H1 (cell line): ENCODE measurements at regions not wholly inside any gene's neighbourhood (a gene's known extent, or its start where the extent isn't known, plus 50 kb on each side); places are given as distances from the start of the nearest gene placed in this dataset.

Experiments
- CTCF ChIA-PET: fragments of 300-600 bp; sonication (Branson Sonifier 250); formaldehyde crosslinking; loops from one replicate; lab custom pipeline; 2021; ENCODE audit not compliant: partially characterized antibody; lab: Charles Lee
- POLR2A ChIA-PET: fragments of 300-600 bp; sonication (Branson Sonifier 250); formaldehyde crosslinking; loops from one replicate; lab custom pipeline; 2021; ENCODE audit warnings: inconsistent platforms; ENCODE audit not compliant: partially characterized antibody; lab: Charles Lee
- DNase-seq, 2 experiments: peaks; one replicate each; pipeline versions ENCODE4 v3.0.0 to v3.0.0-alpha.2; 2010 to 2022; ENCODE audit warnings: low spot score in 2 of 2, low read depth in 1 of 2, mixed read lengths in 1 of 2
- FAIRE-seq: peaks from 2 replicates; lab custom pipeline; 2011; peaks lifted over from hg19 to GRCh38; lab: Jason Lieb, UNC
- H2AFZ ChIP-seq: 2 replicates; pipeline ENCODE4 v1.8.1; 2012; ENCODE audit warnings: low read length, inconsistent platforms
- H2AK5ac ChIP-seq: 2 replicates; pipeline ENCODE4 v1.6.1; 2013; ENCODE audit warnings: low read depth, low read length
- H2BK120ac ChIP-seq: replicated peaks from 2 replicates; pipeline ENCODE3; 2013; ENCODE audit warnings: low read depth, low read length, inconsistent platforms
- H2BK12ac ChIP-seq: 2 replicates; pipeline ENCODE4 v1.6.1; 2013; ENCODE audit warnings: low read depth, low read length
- H2BK15ac ChIP-seq: 2 replicates; pipeline ENCODE4 v1.6.1; 2013; ENCODE audit warnings: low read length
- H2BK20ac ChIP-seq: 2 replicates; pipeline ENCODE4 v1.6.1; 2013; ENCODE audit warnings: low read length
- H2BK5ac ChIP-seq: 2 replicates; pipeline ENCODE4 v1.6.1; 2013; ENCODE audit warnings: low read depth, low read length
- H3K14ac ChIP-seq: 2 replicates; pipeline ENCODE4 v1.6.1; 2013; ENCODE audit warnings: inconsistent platforms; ENCODE audit not compliant: insufficient read length
- H3K18ac ChIP-seq: 2 replicates; pipeline ENCODE4 v1.6.1; 2013; ENCODE audit warnings: low read length; ENCODE audit errors: extremely low read depth
- H3K23ac ChIP-seq: 2 replicates; pipeline ENCODE4 v1.6.1; 2013; ENCODE audit warnings: inconsistent platforms; ENCODE audit not compliant: insufficient read length
- H3K23me2 ChIP-seq: 2 replicates; pipeline ENCODE4 v1.6.1; 2013; ENCODE audit warnings: low read depth, low read length
- H3K27ac ChIP-seq: 2 replicates; pipeline ENCODE4 v1.6.1; 2011; ENCODE audit warnings: low read depth, low read length, inconsistent platforms
- H3K27me3 ChIP-seq, 4 experiments: replicated peaks in 1 of 4; 1 replicate in 1 of 4; 2 replicates in 3 of 4; pipeline versions ENCODE4 v1.6.1 to v1.8.1; 2011 to 2013; ENCODE audit warnings: low read length in 3 of 4, mild to moderate bottlenecking in 3 of 4, inconsistent platforms in 2 of 4, mixed read lengths in 2 of 4, moderate library complexity in 1 of 4; ENCODE audit not compliant: control insufficient read depth in 3 of 4, insufficient read depth in 3 of 4; ENCODE audit errors: extremely low read depth in 1 of 4
- H3K36me3 ChIP-seq, 4 experiments: 2 replicates each; pipeline versions ENCODE4 v1.6.1 to v1.8.1; 2011 to 2013; ENCODE audit warnings: mild to moderate bottlenecking in 4 of 4, low read length in 3 of 4, moderate library complexity in 2 of 4, control low read depth in 1 of 4, inconsistent platforms in 1 of 4; ENCODE audit not compliant: insufficient read depth in 4 of 4, control insufficient read depth in 2 of 4
- H3K4ac ChIP-seq: replicated peaks from 2 replicates; pipeline ENCODE3; 2013; ENCODE audit warnings: low read length, low read depth, mixed read lengths, inconsistent platforms; ENCODE audit not compliant: insufficient read length
- H3K4me1 ChIP-seq, 4 experiments: replicated peaks in 1 of 4; 1 replicate in 1 of 4; 2 replicates in 3 of 4; pipeline versions ENCODE4 v1.6.1 to v1.8.1; 2011 to 2013; ENCODE audit warnings: low read length in 3 of 4, inconsistent platforms in 2 of 4, mixed read lengths in 1 of 4; ENCODE audit not compliant: insufficient read depth in 4 of 4, control insufficient read depth in 3 of 4
- H3K4me2 ChIP-seq, 2 experiments: 2 replicates each; pipeline versions ENCODE4 v1.6.1 to v1.8.1; 2011 to 2013; ENCODE audit warnings: low read depth in 2 of 2, low read length in 2 of 2, control low read depth in 1 of 2, inconsistent platforms in 1 of 2, mild to moderate bottlenecking in 1 of 2; ENCODE audit not compliant: insufficient read depth in 1 of 2
- H3K4me3 ChIP-seq, 4 experiments: fragments of 200-600, 300-600 bp in 1 of 4; sonication (generic), shearing (Covaris generic), sonication (Bioruptor Twin) in 1 of 4; 2 replicates each; pipeline versions ENCODE4 v1.5.1 to v1.8.1; 2011 to 2016; ENCODE audit warnings: low read length in 4 of 4, low read depth in 3 of 4, control low read depth in 2 of 4, inconsistent platforms in 2 of 4, mild to moderate bottlenecking in 2 of 4, mixed read lengths in 1 of 4, moderate library complexity in 1 of 4; ENCODE audit not compliant: insufficient read depth in 2 of 4; ENCODE audit errors: extremely low read depth in 1 of 4
- H3K56ac ChIP-seq: replicated peaks from 2 replicates; pipeline ENCODE3; 2013; ENCODE audit warnings: low read depth, mild to moderate bottlenecking, mixed read lengths, low read length, inconsistent platforms; ENCODE audit not compliant: insufficient read length
- H3K79me1 ChIP-seq: 2 replicates; pipeline ENCODE4 v1.6.1; 2013; ENCODE audit warnings: low read depth, low read length, control low read depth
- H3K79me2 ChIP-seq, 2 experiments: 2 replicates each; pipeline versions ENCODE4 v1.6.1 to v1.8.1; 2012 to 2013; ENCODE audit warnings: low read length in 2 of 2, mild to moderate bottlenecking in 2 of 2, inconsistent platforms in 1 of 2; ENCODE audit not compliant: insufficient read depth in 2 of 2, control insufficient read depth in 1 of 2
- H3K9ac ChIP-seq, 4 experiments: replicated peaks in 1 of 4; 1 replicate in 1 of 4; 2 replicates in 3 of 4; pipeline versions ENCODE4 v1.6.1 to v1.8.1; 2011 to 2013; ENCODE audit warnings: low read depth in 3 of 4, low read length in 3 of 4, control low read depth in 2 of 4, mild to moderate bottlenecking in 2 of 4, moderate library complexity in 2 of 4, inconsistent platforms in 1 of 4; ENCODE audit errors: extremely low read depth in 1 of 4
- H3K9me3 ChIP-seq, 2 experiments: 2 replicates each; pipeline versions ENCODE4 v1.6.1 to v1.8.1; 2012 to 2013; ENCODE audit warnings: mild to moderate bottlenecking in 2 of 2, moderate library complexity in 2 of 2, control low read depth in 1 of 2, inconsistent platforms in 1 of 2, low read depth in 1 of 2, low read length in 1 of 2, mixed read lengths in 1 of 2; ENCODE audit not compliant: insufficient read depth in 2 of 2
- H4K20me1 ChIP-seq, 2 experiments: replicated peaks in 1 of 2; 2 replicates each; pipeline versions ENCODE3 to v1.8.1; 2011 to 2013; ENCODE audit warnings: inconsistent platforms in 2 of 2, low read length in 2 of 2, mild to moderate bottlenecking in 1 of 2; ENCODE audit not compliant: insufficient read depth in 2 of 2, control insufficient read depth in 1 of 2
- H4K5ac ChIP-seq: 2 replicates; pipeline ENCODE4 v1.6.1; 2013; ENCODE audit warnings: low read length, low read depth, mixed read lengths, inconsistent platforms; ENCODE audit not compliant: insufficient read length
- H4K8ac ChIP-seq: 2 replicates; pipeline ENCODE4 v1.8.0; 2013; ENCODE audit warnings: mild to moderate bottlenecking, moderate library complexity, low read length, inconsistent platforms; ENCODE audit not compliant: insufficient read depth; ENCODE audit errors: extremely low read depth
- H4K91ac ChIP-seq: replicated peaks from 2 replicates; pipeline ENCODE3; 2013; ENCODE audit warnings: low read length, mixed read lengths, inconsistent platforms; ENCODE audit not compliant: insufficient read length
- BACH1 ChIP-seq: IDR thresholded peaks from 2 replicates; pipeline ENCODE4 v1.6.1; 2012; ENCODE audit warnings: low read length, improper control_type of control experiment
- CHD2 ChIP-seq: IDR thresholded peaks from 2 replicates; pipeline ENCODE4 v1.6.1; 2012; ENCODE audit warnings: low read length, improper control_type of control experiment
- FOSL1 ChIP-seq: IDR thresholded peaks from 2 replicates; pipeline ENCODE4 v1.6.1; 2011; ENCODE audit warnings: mild to moderate bottlenecking, low read depth, low read length, moderate library complexity; ENCODE audit not compliant: insufficient read depth
- RNF2 ChIP-seq: fragments of 200-900, 300-1000 bp; sonication (generic); IDR thresholded peaks from 2 replicates; pipeline ENCODE4 v1.7.1; 2016; ENCODE audit warnings: borderline replicate concordance, low read depth, mild to moderate bottlenecking, antibody characterized with exemption, low read length; ENCODE audit not compliant: poor library complexity, severe bottlenecking; ENCODE audit errors: missing control alignments
- SAP30 ChIP-seq: fragments of 300-600 bp; sonication (generic); IDR thresholded peaks from 2 replicates; pipeline ENCODE4 v1.7.1; 2012; ENCODE audit warnings: low read length, moderate library complexity, mild to moderate bottlenecking, inconsistent platforms; ENCODE audit not compliant: insufficient read depth, insufficient replicate concordance
- TAF1 ChIP-seq: IDR thresholded peaks from 2 replicates; pipeline ENCODE4 v1.6.1; 2011; ENCODE audit warnings: mild to moderate bottlenecking, low read depth, low read length
- TAF7 ChIP-seq: optimal IDR thresholded peaks from 2 replicates; pipeline ENCODE3; 2011; ENCODE audit warnings: low read depth, mild to moderate bottlenecking, inconsistent platforms, low read length, moderate library complexity, borderline replicate concordance
- TCF12 ChIP-seq: IDR thresholded peaks from 2 replicates; pipeline ENCODE4 v1.6.1; 2011; ENCODE audit warnings: low read depth, mild to moderate bottlenecking, low read length
- TEAD4 ChIP-seq: IDR thresholded peaks from 2 replicates; pipeline ENCODE4 v1.6.1; 2012; ENCODE audit warnings: low read depth, low read length, inconsistent platforms, mixed read lengths
- WGBS, 2 experiments: shearing (Covaris generic) in 1 of 2; methylation state at CpG; one replicate each; pipeline versions ENCODE4 v1.1.6 to v1.1.7; 2013 to 2015; ENCODE audit warnings: low lambda C conversion rate in 2 of 2, mixed read lengths in 2 of 2, inconsistent platforms in 1 of 2, low coverage in 1 of 2, missing lambda C conversion rate in 1 of 2; ENCODE audit not compliant: insufficient replicate concordance in 2 of 2, insufficient coverage in 1 of 2, insufficient read length in 1 of 2; ENCODE audit errors: extremely low coverage in 1 of 2, missing lambda C conversion rate in 1 of 2; 5-methylcytosine and 5-hydroxymethylcytosine counted together

GRCh38 chr17:12588531-12588930, 77.2 kb upstream of the MYOCD start:
- H3K79me2 ChIP-seq: no peaks in the 10 kb centered on the region
- CTCF ChIA-PET: interaction anchor here (0.6 to 1.8 kb wide), 3 partner anchors 37 to 355 kb away, joined by 3 to 7 read pairs (median 3); no protein-coding TSS in a partner anchor
- H2AFZ ChIP-seq: no peak overlapping the region
- POLR2A ChIA-PET: no interaction called here
- no peak overlapping the region for H3K23ac ChIP-seq
- no peak overlapping the region for H2AK5ac ChIP-seq
- no peaks in the 10 kb centered on the region for H3K79me1 ChIP-seq
- 91% methylated on average over 5 of the region's 5 CpGs; no CpG with 5 or more reads in 1 of the 2 experiments for WGBS, 2 experiments
- H2BK5ac ChIP-seq: no peak overlapping the region
- H2BK120ac ChIP-seq: no peak overlapping the region
- H4K8ac ChIP-seq: no peak overlapping the region
- H4K5ac ChIP-seq: no peak overlapping the region
- no peak overlapping the region for H3K56ac ChIP-seq
- peaks cover 0 to 4% (median 0%) of the 10 kb centered on the region in 4 experiments; a peak in 2 of 7 replicates for H3K4me1 ChIP-seq
- H4K91ac ChIP-seq: no peak overlapping the region
- no peak for DNase-seq
- no peaks in the 10 kb centered on the region for H3K9me3 ChIP-seq
- H3K27ac ChIP-seq: no peak overlapping the region
- H3K4me3 ChIP-seq: no peak overlapping the region
- H2BK20ac ChIP-seq: no peak overlapping the region
- no peaks in the 10 kb centered on the region for H3K27me3 ChIP-seq
- H2BK12ac ChIP-seq: no peak overlapping the region
- no peaks in the 10 kb centered on the region for H4K20me1 ChIP-seq
- no peak for FAIRE-seq
- no peak overlapping the region for H3K9ac ChIP-seq
- no peaks in the 10 kb centered on the region for H3K36me3 ChIP-seq
- H3K23me2 ChIP-seq: no peaks in the 10 kb centered on the region
- no peak overlapping the region for H3K4me2 ChIP-seq
- H3K4ac ChIP-seq: no peak overlapping the region
- no peak overlapping the region for H3K18ac ChIP-seq
- no peak overlapping the region for H3K14ac ChIP-seq
- TF ChIP-seq TCF12: no peak
- no peak for TF ChIP-seq FOSL1
- no peak for TF ChIP-seq TAF7
- TF ChIP-seq TEAD4: no peak
- TF ChIP-seq BACH1: no peak
- no peak for TF ChIP-seq TAF1
- TF ChIP-seq SAP30: no peak
- no peak for TF ChIP-seq CHD2
- no peak for TF ChIP-seq RNF2
- H2BK15ac ChIP-seq: no peak overlapping the region
